ENCODE measurements at regions not wholly inside any gene's neighbourhood (a gene's known extent, or its start where the extent isn't known, plus 50 kb on each side); places are given as distances from the start of the nearest gene placed in this dataset.

- TF ChIP-seq, protein P1, sequence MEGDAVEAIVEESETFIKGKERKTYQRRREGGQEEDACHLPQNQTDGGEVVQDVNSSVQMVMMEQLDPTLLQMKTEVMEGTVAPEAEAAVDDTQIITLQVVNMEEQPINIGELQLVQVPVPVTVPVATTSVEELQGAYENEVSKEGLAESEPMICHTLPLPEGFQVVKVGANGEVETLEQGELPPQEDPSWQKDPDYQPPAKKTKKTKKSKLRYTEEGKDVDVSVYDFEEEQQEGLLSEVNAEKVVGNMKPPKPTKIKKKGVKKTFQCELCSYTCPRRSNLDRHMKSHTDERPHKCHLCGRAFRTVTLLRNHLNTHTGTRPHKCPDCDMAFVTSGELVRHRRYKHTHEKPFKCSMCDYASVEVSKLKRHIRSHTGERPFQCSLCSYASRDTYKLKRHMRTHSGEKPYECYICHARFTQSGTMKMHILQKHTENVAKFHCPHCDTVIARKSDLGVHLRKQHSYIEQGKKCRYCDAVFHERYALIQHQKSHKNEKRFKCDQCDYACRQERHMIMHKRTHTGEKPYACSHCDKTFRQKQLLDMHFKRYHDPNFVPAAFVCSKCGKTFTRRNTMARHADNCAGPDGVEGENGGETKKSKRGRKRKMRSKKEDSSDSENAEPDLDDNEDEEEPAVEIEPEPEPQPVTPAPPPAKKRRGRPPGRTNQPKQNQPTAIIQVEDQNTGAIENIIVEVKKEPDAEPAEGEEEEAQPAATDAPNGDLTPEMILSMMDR (IDR thresholded peaks at IDR 0.05; ENCODE audit: low read length): no peak
- no peak for TF ChIP-seq EZH2phosphoT487 (IDR thresholded peaks at IDR 0.05; ENCODE audit: low read length)
Measured at GRCh38 chr5:58245476-58245840, 214.4 kb downstream of the PLK2 start.

Data from MM.1S (cell line).